ENCODE measurements at regions not wholly inside any gene's neighbourhood (a gene's known extent, or its start where the extent isn't known, plus 50 kb on each side); places are given as distances from the start of the nearest gene placed in this dataset.
A peak's percentile ranks its signal among the peaks of the same experiment; 100 is the strongest.

- DNase-seq, result no peak
Measured at GRCh38 chr10:110399106-110399964, 94.6 kb upstream of the SMNDC1 start.

GRCh38 chr10:110399965-110400933 is 95.5 kb upstream of the SMNDC1 start:
- DNase-seq, result no peak

- DNase-seq, result no peak
Measured at GRCh38 chr10:110401401-110402076, 96.2 kb upstream of the DUSP5 start.

- DNase-seq, result no peak
Measured at GRCh38 chr10:110402077-110402416, 95.7 kb upstream of the DUSP5 start.

- DNase-seq, result no peak
Measured at GRCh38 chr10:110403593-110403992, 94.1 kb upstream of the DUSP5 start.

GRCh38 chr10:110404413-110404812 is 93.3 kb upstream of the DUSP5 start:
- no peak for DNase-seq

- no peak for DNase-seq
Measured at GRCh38 chr10:110404825-110405224, 92.9 kb upstream of the DUSP5 start.

GRCh38 chr10:110405380-110405779 is 92.3 kb upstream of the DUSP5 start:
- no peak for DNase-seq

- DNase-seq, result no peak
Measured at GRCh38 chr10:110407301-110408170, 90.2 kb upstream of the DUSP5 start.

- DNase-seq, result no peak
Measured at GRCh38 chr10:110408203-110408871, 89.4 kb upstream of the DUSP5 start.

- DNase-seq, result no peak
Measured at GRCh38 chr10:110408943-110409342, 88.8 kb upstream of the DUSP5 start.

GRCh38 chr10:110409488-110409887 is 88.2 kb upstream of the DUSP5 start:
- DNase-seq, result no peak

GRCh38 chr10:110409926-110410325 is 87.8 kb upstream of the DUSP5 start:
- DNase-seq, result no peak

- no peak for DNase-seq
Measured at GRCh38 chr10:110410329-110411046, 87.2 kb upstream of the DUSP5 start.

- DNase-seq, result no peak
Measured at GRCh38 chr10:110411047-110411410, 86.7 kb upstream of the DUSP5 start.

- DNase-seq, result no peak
Measured at GRCh38 chr10:110413049-110413783, 84.5 kb upstream of the DUSP5 start.

GRCh38 chr10:110413903-110414547 is 83.7 kb upstream of the DUSP5 start:
- no peak for DNase-seq

- peak; percentile 91 for DNase-seq
Measured at GRCh38 chr10:110414548-110415309, 83.0 kb upstream of the DUSP5 start.

- DNase-seq, result no peak
Measured at GRCh38 chr10:110415809-110416208, 81.9 kb upstream of the DUSP5 start.

All from CD4-positive, alpha-beta T cell treated with Interleukin-1 beta for 1 hour (primary cell).